ENCODE measurements at regions not wholly inside any gene's neighbourhood (a gene's known extent, or its start where the extent isn't known, plus 50 kb on each side); places are given as distances from the start of the nearest gene placed in this dataset.

DNA sequence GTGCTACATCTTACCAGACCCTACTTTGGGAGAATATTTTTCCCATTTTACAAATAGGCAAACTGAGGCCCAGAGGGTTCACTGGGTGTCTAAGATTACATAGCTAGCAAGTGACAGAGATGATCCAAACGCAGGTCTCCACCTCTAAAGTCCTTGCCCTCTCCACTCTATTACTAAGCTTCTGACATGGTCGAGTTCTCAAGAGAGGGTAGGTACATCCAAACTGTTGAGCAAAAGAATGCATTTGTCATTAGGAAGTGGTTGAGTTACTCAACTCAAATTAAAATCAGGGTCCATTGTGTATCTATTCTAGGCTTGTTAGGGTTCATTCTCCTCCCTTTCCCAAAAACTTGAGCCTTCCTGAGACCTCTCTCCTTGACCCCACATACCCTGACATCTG is 680.6 kb upstream of the FANCL start (continued):
- TF ChIP-seq PATZ1 (CRISPR knock-in tag; IDR thresholded peaks at IDR 0.05; ENCODE audit: borderline replicate concordance) (no peak), BACH2 (CRISPR knock-in tag; IDR thresholded peaks at IDR 0.05; ENCODE audit: borderline replicate concordance) (no peak), RARB (CRISPR knock-in tag; IDR thresholded peaks at IDR 0.05) (no peak), ZC3H10 (CRISPR knock-in tag; IDR thresholded peaks at IDR 0.05) (no peak), SNAI2 (CRISPR knock-in tag; IDR thresholded peaks at IDR 0.05) (no peak), ISL1 (CRISPR knock-in tag; IDR thresholded peaks at IDR 0.05) (no peak), OSR1 (CRISPR knock-in tag; IDR thresholded peaks at IDR 0.05) (no peak), ZNF70 (CRISPR knock-in tag; IDR thresholded peaks at IDR 0.05) (no peak), ESRRG (CRISPR knock-in tag; IDR thresholded peaks at IDR 0.05) (no peak), CSRNP3 (CRISPR knock-in tag; IDR thresholded peaks at IDR 0.05) (no peak)

DNA sequence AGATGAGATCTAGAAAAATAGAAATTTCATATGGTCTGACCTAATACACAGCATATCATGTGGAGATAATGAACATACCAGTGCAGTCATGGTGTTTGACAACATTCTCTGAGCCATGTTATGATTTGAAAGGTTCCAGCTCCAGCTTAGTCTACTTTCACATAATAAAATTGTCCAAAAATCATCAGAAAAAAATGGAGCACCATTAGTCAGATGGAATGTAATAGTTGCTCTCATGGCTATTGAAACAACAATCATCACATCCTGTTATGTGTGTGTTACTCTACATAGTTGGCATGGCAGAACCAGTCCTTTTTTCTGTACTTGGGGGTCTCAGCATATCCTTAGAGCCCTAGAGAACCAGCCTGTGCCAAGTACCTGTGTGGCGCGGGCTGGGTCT is 678.9 kb upstream of the FANCL start:
- TF ChIP-seq ISL1 (CRISPR knock-in tag; IDR thresholded peaks at IDR 0.05) = no peak
- TF ChIP-seq OSR1 (CRISPR knock-in tag; IDR thresholded peaks at IDR 0.05) = no peak
- no peak for TF ChIP-seq TCF4 (CRISPR knock-in tag; IDR thresholded peaks at IDR 0.05; ENCODE audit: borderline replicate concordance)
- no peak for TF ChIP-seq ESRRG (CRISPR knock-in tag; IDR thresholded peaks at IDR 0.05)
- no peak for TF ChIP-seq CSRNP3 (CRISPR knock-in tag; IDR thresholded peaks at IDR 0.05)
- TF ChIP-seq, protein P1, sequence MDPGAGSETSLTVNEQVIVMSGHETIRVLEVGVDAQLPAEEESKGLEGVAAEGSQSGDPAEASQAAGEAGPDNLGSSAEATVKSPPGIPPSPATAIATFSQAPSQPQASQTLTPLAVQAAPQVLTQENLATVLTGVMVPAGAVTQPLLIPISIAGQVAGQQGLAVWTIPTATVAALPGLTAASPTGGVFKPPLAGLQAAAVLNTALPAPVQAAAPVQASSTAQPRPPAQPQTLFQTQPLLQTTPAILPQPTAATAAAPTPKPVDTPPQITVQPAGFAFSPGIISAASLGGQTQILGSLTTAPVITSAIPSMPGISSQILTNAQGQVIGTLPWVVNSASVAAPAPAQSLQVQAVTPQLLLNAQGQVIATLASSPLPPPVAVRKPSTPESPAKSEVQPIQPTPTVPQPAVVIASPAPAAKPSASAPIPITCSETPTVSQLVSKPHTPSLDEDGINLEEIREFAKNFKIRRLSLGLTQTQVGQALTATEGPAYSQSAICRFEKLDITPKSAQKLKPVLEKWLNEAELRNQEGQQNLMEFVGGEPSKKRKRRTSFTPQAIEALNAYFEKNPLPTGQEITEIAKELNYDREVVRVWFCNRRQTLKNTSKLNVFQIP (CRISPR knock-in tag; IDR thresholded peaks at IDR 0.05; ENCODE audit: borderline replicate concordance, low read depth) = no peak
- TF ChIP-seq TOX (CRISPR knock-in tag; IDR thresholded peaks at IDR 0.05; ENCODE audit: borderline replicate concordance) = no peak
- TF ChIP-seq ZC3H10 (CRISPR knock-in tag; IDR thresholded peaks at IDR 0.05) = no peak
- TF ChIP-seq ZNF565 (CRISPR knock-in tag; conservative IDR thresholded peaks at IDR 0.05; ENCODE audit: low read depth) = no peak
- no peak for ATAC-seq

DNA sequence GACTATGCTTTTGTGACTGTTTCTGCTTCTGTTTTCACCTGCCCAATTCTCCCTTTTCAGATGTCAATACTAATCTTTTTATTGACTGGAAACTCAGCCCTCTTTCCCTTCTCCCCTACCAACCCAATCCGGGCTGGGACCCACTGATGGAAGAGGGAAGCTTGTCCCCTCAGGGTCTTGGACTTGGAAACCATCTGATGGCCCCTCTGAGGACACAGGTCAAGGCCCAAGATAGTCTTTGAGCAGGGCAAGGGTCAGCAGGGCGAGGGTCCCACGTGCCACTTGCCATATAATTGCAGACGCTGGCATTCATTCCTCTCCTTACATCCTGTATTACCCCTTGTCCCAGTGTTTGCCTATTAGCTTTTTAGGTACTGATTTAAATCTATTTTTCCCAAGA is 678.2 kb upstream of the FANCL start:
- no peak for ATAC-seq
- no peak for TF ChIP-seq ARNTL (CRISPR knock-in tag; IDR thresholded peaks at IDR 0.05; ENCODE audit: borderline replicate concordance, low read depth)
- TF ChIP-seq BACH2 (CRISPR knock-in tag; IDR thresholded peaks at IDR 0.05; ENCODE audit: borderline replicate concordance) = no peak
- TF ChIP-seq RARB (CRISPR knock-in tag; IDR thresholded peaks at IDR 0.05) = no peak
- no peak for TF ChIP-seq CSRNP3 (CRISPR knock-in tag; IDR thresholded peaks at IDR 0.05)
- TF ChIP-seq TCF4 (CRISPR knock-in tag; IDR thresholded peaks at IDR 0.05; ENCODE audit: borderline replicate concordance) = no peak
- no peak for TF ChIP-seq ZFP3 (CRISPR knock-in tag; IDR thresholded peaks at IDR 0.05)
- TF ChIP-seq, protein P2, sequence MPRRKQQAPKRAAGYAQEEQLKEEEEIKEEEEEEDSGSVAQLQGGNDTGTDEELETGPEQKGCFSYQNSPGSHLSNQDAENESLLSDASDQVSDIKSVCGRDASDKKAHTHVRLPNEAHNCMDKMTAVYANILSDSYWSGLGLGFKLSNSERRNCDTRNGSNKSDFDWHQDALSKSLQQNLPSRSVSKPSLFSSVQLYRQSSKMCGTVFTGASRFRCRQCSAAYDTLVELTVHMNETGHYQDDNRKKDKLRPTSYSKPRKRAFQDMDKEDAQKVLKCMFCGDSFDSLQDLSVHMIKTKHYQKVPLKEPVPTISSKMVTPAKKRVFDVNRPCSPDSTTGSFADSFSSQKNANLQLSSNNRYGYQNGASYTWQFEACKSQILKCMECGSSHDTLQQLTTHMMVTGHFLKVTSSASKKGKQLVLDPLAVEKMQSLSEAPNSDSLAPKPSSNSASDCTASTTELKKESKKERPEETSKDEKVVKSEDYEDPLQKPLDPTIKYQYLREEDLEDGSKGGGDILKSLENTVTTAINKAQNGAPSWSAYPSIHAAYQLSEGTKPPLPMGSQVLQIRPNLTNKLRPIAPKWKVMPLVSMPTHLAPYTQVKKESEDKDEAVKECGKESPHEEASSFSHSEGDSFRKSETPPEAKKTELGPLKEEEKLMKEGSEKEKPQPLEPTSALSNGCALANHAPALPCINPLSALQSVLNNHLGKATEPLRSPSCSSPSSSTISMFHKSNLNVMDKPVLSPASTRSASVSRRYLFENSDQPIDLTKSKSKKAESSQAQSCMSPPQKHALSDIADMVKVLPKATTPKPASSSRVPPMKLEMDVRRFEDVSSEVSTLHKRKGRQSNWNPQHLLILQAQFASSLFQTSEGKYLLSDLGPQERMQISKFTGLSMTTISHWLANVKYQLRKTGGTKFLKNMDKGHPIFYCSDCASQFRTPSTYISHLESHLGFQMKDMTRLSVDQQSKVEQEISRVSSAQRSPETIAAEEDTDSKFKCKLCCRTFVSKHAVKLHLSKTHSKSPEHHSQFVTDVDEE (CRISPR knock-in tag; IDR thresholded peaks at IDR 0.05) = no peak
- TF ChIP-seq ZNF70 (CRISPR knock-in tag; IDR thresholded peaks at IDR 0.05) = no peak
- TF ChIP-seq GLIS3 (CRISPR knock-in tag; IDR thresholded peaks at IDR 0.05) = no peak
- TF ChIP-seq TOX (CRISPR knock-in tag; IDR thresholded peaks at IDR 0.05; ENCODE audit: borderline replicate concordance) = no peak
- no peak for TF ChIP-seq ISL1 (CRISPR knock-in tag; IDR thresholded peaks at IDR 0.05)
- TF ChIP-seq, protein P1 (CRISPR knock-in tag; IDR thresholded peaks at IDR 0.05; ENCODE audit: borderline replicate concordance, low read depth) = no peak
- TF ChIP-seq ZC3H10 (CRISPR knock-in tag; IDR thresholded peaks at IDR 0.05) = no peak
- TF ChIP-seq ZFP30 (CRISPR knock-in tag; IDR thresholded peaks at IDR 0.05) = no peak
